ENCODE measurements at regions not wholly inside any gene's neighbourhood (a gene's known extent, or its start where the extent isn't known, plus 50 kb on each side); places are given as distances from the start of the nearest gene placed in this dataset.

GRCh38 chr5:152853361-152853760, 448.3 kb upstream of the NMUR2 start:
- H3K27ac ChIP-seq, result no peak overlapping the region

GRCh38 chr5:152855441-152855840, 450.4 kb upstream of the NMUR2 start:
- Histone ChIP-seq H3K27ac (no peak overlapping the region), H3K4me1 (no peaks in the 10 kb centered on the region), H3K4me3 (no peak overlapping the region), H3K27me3 (ENCODE audit: low read depth) (no peaks in the 10 kb centered on the region), H3K36me3 (no peaks in the 10 kb centered on the region), H3K9me3 (no peaks in the 10 kb centered on the region)
- intact Hi-C loops (cut with DNase I), result no loop called here
- no peak for DNase-seq
- ATAC-seq, result no peak
- TF ChIP-seq CTCF (IDR thresholded peaks at IDR 0.05), result no peak

More at GRCh38 chr5:152853361-152853760, 448.3 kb upstream of the NMUR2 start:
- DNase-seq (no peak), ATAC-seq (no peak)
- no peak for TF ChIP-seq CTCF (IDR thresholded peaks at IDR 0.05)
- Histone ChIP-seq H3K27me3 (ENCODE audit: low read depth) (no peaks in the 10 kb centered on the region), H3K4me1 (no peaks in the 10 kb centered on the region), H3K4me3 (no peak overlapping the region), H3K36me3 (no peaks in the 10 kb centered on the region), H3K9me3 (no peaks in the 10 kb centered on the region)
- intact Hi-C loops (cut with DNase I), result no loop called here

GRCh38 chr5:152861231-152861630, 456.2 kb upstream of the NMUR2 start:
- no peaks in the 10 kb centered on the region for H3K4me1 ChIP-seq
- no peaks in the 10 kb centered on the region for H3K36me3 ChIP-seq
- no peaks in the 10 kb centered on the region for H3K27me3 ChIP-seq (ENCODE audit: low read depth)
- no peak for TF ChIP-seq CTCF (IDR thresholded peaks at IDR 0.05)
- no peaks in the 10 kb centered on the region for H3K9me3 ChIP-seq
- intact Hi-C loops (cut with DNase I), result no loop called here
- H3K4me3 ChIP-seq, result no peak overlapping the region
- H3K27ac ChIP-seq, result no peak overlapping the region
- no peak for DNase-seq
- ATAC-seq, result no peak

GRCh38 chr5:152864447-152864846, 459.4 kb upstream of the NMUR2 start:
- DNase-seq, result no peak

GRCh38 chr5:152864991-152865390, 459.9 kb upstream of the NMUR2 start:
- no peaks in the 10 kb centered on the region for H3K4me1 ChIP-seq
- H3K36me3 ChIP-seq, result no peaks in the 10 kb centered on the region
- TF ChIP-seq CTCF (IDR thresholded peaks at IDR 0.05), result no peak
- intact Hi-C loops (cut with DNase I), result no loop called here
- H3K27me3 ChIP-seq (ENCODE audit: low read depth), result no peaks in the 10 kb centered on the region
- DNase-seq (no peak), ATAC-seq (no peak)
- H3K27ac ChIP-seq, result no peak overlapping the region
- no peak overlapping the region for H3K4me3 ChIP-seq
- H3K9me3 ChIP-seq, result no peaks in the 10 kb centered on the region

More at GRCh38 chr5:152864447-152864846, 459.4 kb upstream of the NMUR2 start:
- Histone ChIP-seq H3K9me3 (no peaks in the 10 kb centered on the region), H3K27ac (no peak overlapping the region), H3K27me3 (ENCODE audit: low read depth) (no peaks in the 10 kb centered on the region), H3K4me3 (no peak overlapping the region), H3K36me3 (no peaks in the 10 kb centered on the region), H3K4me1 (no peaks in the 10 kb centered on the region)
- TF ChIP-seq CTCF (IDR thresholded peaks at IDR 0.05), result no peak
- intact Hi-C loops (cut with DNase I), result no loop called here
- no peak for ATAC-seq

GRCh38 chr5:152869971-152870370, 464.9 kb upstream of the NMUR2 start:
- DNase-seq (no peak), ATAC-seq (no peak)
- Histone ChIP-seq H3K27me3 (ENCODE audit: low read depth) (no peaks in the 10 kb centered on the region), H3K4me1 (no peaks in the 10 kb centered on the region), H3K9me3 (peaks cover under 1% of the 10 kb centered on the region), H3K4me3 (no peak overlapping the region), H3K27ac (no peak overlapping the region), H3K36me3 (no peaks in the 10 kb centered on the region)
- intact Hi-C loops (cut with DNase I), result no loop called here
- TF ChIP-seq CTCF (IDR thresholded peaks at IDR 0.05), result no peak

Measured in lower lobe of right lung (tissue), 2 donors.